Coronary artery (tissue), 2 donors: ENCODE measurements at regions not wholly inside any gene's neighbourhood (a gene's known extent, or its start where the extent isn't known, plus 50 kb on each side); places are given as distances from the start of the nearest gene placed in this dataset.

ENCODE experiments used
- DNase-seq: peaks from one replicate; pipeline ENCODE4 v3.0.0-alpha.2; 2017; ENCODE audit warnings: low spot score
- H3K27ac ChIP-seq, 2 donors: fragments of 200-600 bp; sonication (generic); one replicate each; pipeline ENCODE4 v1.5.1; 2016 to 2019
- H3K4me3 ChIP-seq: fragments of 200-600 bp; sonication (generic); 2 replicates; pipeline ENCODE4 v1.5.1; 2016; ENCODE audit warnings: mild to moderate bottlenecking, moderate library complexity
- CTCF ChIP-seq: fragments of 200-600 bp; sonication (generic); IDR thresholded peaks from one replicate; pipeline ENCODE4 v1.5.1; 2019; ENCODE audit warnings: antibody characterized with exemption

GRCh38 chr1:214164173-214164572 is 116.8 kb upstream of the SMYD2 start:
- TF ChIP-seq CTCF = no peak
- H3K4me3 ChIP-seq = no peak overlapping the region
- no peak for DNase-seq
- H3K27ac ChIP-seq = no peak overlapping the region

- no peak overlapping the region for H3K4me3 ChIP-seq
- no peak for TF ChIP-seq CTCF
- DNase-seq = no peak
- no peak overlapping the region for H3K27ac ChIP-seq
These were observed 115.0 kb upstream of the SMYD2 start for GRCh38 chr1:214165850-214166374.

- no peak for TF ChIP-seq CTCF
- H3K4me3 ChIP-seq = no peak overlapping the region
- no peak for DNase-seq
- no peak overlapping the region for H3K27ac ChIP-seq
These were observed 106.3 kb upstream of the SMYD2 start for GRCh38 chr1:214174508-214175199.

GRCh38 chr1:214178102-214178501 is 102.9 kb upstream of the SMYD2 start:
- DNase-seq = no peak
- H3K27ac ChIP-seq = no peak overlapping the region
- TF ChIP-seq CTCF = no peak
- H3K4me3 ChIP-seq = no peak overlapping the region

- DNase-seq = no peak
- Histone ChIP-seq H3K4me3 (no peak overlapping the region), H3K27ac (no peak overlapping the region)
- TF ChIP-seq CTCF = no peak
These were observed 96.0 kb upstream of the SMYD2 start for GRCh38 chr1:214184992-214185391.

GRCh38 chr1:214186103-214186824 is 94.7 kb upstream of the SMYD2 start:
- TF ChIP-seq CTCF = no peak
- Histone ChIP-seq H3K4me3 (no peak overlapping the region), H3K27ac (no peak overlapping the region)
- DNase-seq = no peak
